Ascending aorta (tissue), 2 donors: ENCODE measurements at regions not wholly inside any gene's neighbourhood (a gene's known extent, or its start where the extent isn't known, plus 50 kb on each side); places are given as distances from the start of the nearest gene placed in this dataset.

Source experiments
- DNase-seq, 2 donors: peaks; one replicate each; pipeline ENCODE4 v3.0.0-alpha.2; 2019; ENCODE audit warnings: low spot score in 2 of 2
- H3K27ac ChIP-seq, 2 donors: fragments of 200-600 bp; sonication (generic); one replicate each; pipeline ENCODE4 v1.5.1; 2016 to 2017; ENCODE audit warnings: mild to moderate bottlenecking in 1 of 2
- H3K27me3 ChIP-seq: fragments of 200-600 bp; sonication (generic); one replicate; pipeline ENCODE4 v1.5.1; 2017
- H3K36me3 ChIP-seq, 2 donors: fragments of 200-600 bp; sonication (generic); one replicate each; pipeline ENCODE4 v1.5.1; 2016
- H3K4me1 ChIP-seq, 2 donors: fragments of 200-600 bp; sonication (generic); one replicate each; pipeline ENCODE4 v1.5.1; 2016 to 2017; ENCODE audit warnings: mild to moderate bottlenecking in 1 of 2
- H3K4me3 ChIP-seq, 2 donors: fragments of 200-600 bp; sonication (generic); one replicate each; pipeline ENCODE4 v1.5.1; 2016 to 2017; ENCODE audit warnings: mild to moderate bottlenecking in 1 of 2
- H3K9me3 ChIP-seq, 2 donors: fragments of 200-600 bp; sonication (generic); one replicate each; pipeline ENCODE4 v1.5.1; 2016
- intact Hi-C: fragments of 100-400 bp; cut with DNase I; formaldehyde crosslinking; loops from one replicate; pipeline ENCODE4 v1.15.1; 2023
- TF ChIP-seq, protein P1 (sequence below), 3 experiments: fragments of 200-600 bp in 2 of 3; fragments of 450-650 bp in 1 of 3; sonication (generic) in 2 of 3; IDR thresholded peaks; one replicate each; pipeline ENCODE4 v1.5.1; 2016 to 2019; ENCODE audit warnings: antibody characterized with exemption in 3 of 3, mild to moderate bottlenecking in 1 of 3, moderate library complexity in 1 of 3

DNA sequence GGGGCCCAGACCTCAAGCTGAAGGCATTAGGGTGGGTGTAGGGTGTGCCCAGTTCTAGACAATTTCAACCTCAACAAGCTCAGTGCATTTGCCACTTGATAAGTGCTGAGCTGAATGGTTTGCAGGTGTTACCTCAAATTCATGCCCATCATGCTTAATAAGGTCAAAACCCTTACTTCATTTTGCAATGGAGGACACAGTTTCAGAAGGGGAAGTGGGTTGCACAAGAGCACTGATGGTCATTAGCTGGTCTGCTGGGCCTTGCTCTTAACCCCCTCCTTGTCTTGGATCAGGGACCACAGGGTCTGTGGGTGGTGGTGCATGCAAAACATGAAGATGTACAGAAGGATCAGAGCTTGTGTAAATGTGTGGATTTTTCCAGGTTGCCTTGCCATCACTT lies 71.0 kb upstream of the SIRPA start:
- no peaks in the 10 kb centered on the region for H3K4me1 ChIP-seq
- H3K27me3 ChIP-seq: no peaks in the 10 kb centered on the region
- TF ChIP-seq, protein P1, sequence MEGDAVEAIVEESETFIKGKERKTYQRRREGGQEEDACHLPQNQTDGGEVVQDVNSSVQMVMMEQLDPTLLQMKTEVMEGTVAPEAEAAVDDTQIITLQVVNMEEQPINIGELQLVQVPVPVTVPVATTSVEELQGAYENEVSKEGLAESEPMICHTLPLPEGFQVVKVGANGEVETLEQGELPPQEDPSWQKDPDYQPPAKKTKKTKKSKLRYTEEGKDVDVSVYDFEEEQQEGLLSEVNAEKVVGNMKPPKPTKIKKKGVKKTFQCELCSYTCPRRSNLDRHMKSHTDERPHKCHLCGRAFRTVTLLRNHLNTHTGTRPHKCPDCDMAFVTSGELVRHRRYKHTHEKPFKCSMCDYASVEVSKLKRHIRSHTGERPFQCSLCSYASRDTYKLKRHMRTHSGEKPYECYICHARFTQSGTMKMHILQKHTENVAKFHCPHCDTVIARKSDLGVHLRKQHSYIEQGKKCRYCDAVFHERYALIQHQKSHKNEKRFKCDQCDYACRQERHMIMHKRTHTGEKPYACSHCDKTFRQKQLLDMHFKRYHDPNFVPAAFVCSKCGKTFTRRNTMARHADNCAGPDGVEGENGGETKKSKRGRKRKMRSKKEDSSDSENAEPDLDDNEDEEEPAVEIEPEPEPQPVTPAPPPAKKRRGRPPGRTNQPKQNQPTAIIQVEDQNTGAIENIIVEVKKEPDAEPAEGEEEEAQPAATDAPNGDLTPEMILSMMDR (IDR thresholded peaks at IDR 0.05): no peak
- H3K27ac ChIP-seq: no peak overlapping the region
- DNase-seq: no peak
- H3K9me3 ChIP-seq: peaks cover 5 to 20% of the 10 kb centered on the region in 2 donors
- H3K4me3 ChIP-seq: no peak overlapping the region
- intact Hi-C loops: no loop called here
- no peaks in the 10 kb centered on the region for H3K36me3 ChIP-seq

DNA sequence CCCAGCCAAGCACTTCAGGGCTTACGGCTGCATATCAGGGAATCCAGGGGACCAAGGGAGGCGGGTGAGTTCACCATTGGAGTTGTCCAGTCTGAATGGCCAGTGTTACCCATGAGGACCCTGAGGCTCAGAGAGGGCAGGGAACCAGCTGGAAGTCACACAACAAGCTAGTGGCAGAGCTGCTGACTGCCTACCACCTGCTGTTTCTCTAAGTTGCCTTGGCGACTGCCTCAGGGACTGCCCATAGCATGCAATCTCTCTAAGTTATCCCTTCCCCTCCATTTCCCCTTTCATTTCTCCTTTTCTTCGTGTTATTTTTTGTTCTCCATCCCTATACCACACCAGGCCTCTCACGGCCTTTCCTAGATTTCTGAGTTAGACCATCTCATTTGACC lies 71.8 kb upstream of the SIRPA start:
- Histone ChIP-seq H3K36me3 (no peaks in the 10 kb centered on the region), H3K27ac (no peak overlapping the region), H3K9me3 (peaks cover 5 to 20% of the 10 kb centered on the region in 2 donors), H3K27me3 (no peaks in the 10 kb centered on the region), H3K4me1 (peaks cover 0 to 3% of the 10 kb centered on the region in 2 donors), H3K4me3 (no peak overlapping the region)
- TF ChIP-seq, protein P1 (IDR thresholded peaks at IDR 0.05): no peak
- intact Hi-C loops: no loop called here
- DNase-seq: no peak

GRCh38 chr20:1822564-1823449 lies 72.4 kb upstream of the SIRPA start:
- Histone ChIP-seq H3K4me3 (no peak overlapping the region), H3K27me3 (no peaks in the 10 kb centered on the region), H3K4me1 (peaks cover 2 to 9% of the 10 kb centered on the region in 2 donors), H3K27ac (no peak overlapping the region), H3K36me3 (no peaks in the 10 kb centered on the region), H3K9me3 (peaks cover 5 to 20% of the 10 kb centered on the region in 2 donors)
- no peak for DNase-seq
- intact Hi-C loops: no loop called here
- TF ChIP-seq, protein P1 (IDR thresholded peaks at IDR 0.05): no peak

GRCh38 chr20:1820138-1821079 lies 74.8 kb upstream of the SIRPA start:
- H3K4me3 ChIP-seq: no peak overlapping the region
- H3K4me1 ChIP-seq: peaks cover 12 to 33% of the 10 kb centered on the region in 2 donors
- TF ChIP-seq, protein P1 (IDR thresholded peaks at IDR 0.05): no peak
- no peaks in the 10 kb centered on the region for H3K36me3 ChIP-seq
- no peaks in the 10 kb centered on the region for H3K27me3 ChIP-seq
- peak overlapping the region; percentile 80 to 92 for H3K27ac ChIP-seq
- intact Hi-C loops: loop anchor here (1.0 kb wide), 1 partner anchor 17 kb away; no protein-coding TSS in a partner anchor
- peaks cover 5 to 20% of the 10 kb centered on the region in 2 donors for H3K9me3 ChIP-seq
- DNase-seq: peak in 1 of 2 donors; percentile 73

DNA sequence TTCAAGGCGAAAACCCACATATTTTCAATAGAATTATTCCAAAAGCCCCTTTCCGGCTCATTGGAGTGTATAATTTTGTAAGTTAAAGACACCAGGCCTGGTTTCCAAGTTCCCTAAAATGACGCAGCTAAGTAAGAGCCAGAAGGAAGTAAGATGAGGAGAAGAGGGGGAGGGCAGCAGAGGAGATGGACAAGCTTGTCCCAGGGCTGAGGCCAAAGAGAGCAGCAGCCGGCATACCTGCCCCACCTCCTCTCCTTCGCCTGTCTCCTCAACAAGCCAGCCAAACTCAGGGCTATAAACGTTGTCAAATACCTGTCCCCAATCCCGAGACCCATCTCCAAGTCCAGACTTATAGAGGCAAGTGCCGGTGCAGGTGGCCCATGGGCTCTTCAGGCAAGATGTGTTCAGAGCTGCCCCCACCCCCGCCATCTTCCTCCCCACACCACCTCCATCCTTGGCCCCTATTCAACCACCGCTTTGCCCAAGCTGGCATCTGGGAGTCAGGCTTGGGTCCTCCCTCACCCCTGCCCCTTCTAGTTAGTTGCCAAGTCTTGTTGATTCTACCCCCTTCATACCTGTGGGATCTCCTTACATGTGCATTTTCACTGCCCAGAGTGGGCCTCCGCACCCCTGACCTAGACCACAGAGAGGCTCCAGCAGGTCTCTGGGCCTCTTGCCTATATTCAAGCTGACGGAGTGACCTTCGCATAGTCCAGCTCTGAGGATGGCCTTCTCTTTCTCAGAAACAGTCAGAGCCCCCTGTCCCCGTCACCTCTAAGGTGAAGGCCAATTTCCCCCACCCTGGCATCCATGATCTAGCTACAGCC lies 75.7 kb upstream of the SIRPA start:
- H3K4me1 ChIP-seq: peaks cover 14 to 40% of the 10 kb centered on the region in 2 donors

More for the DNA sequence above, 75.7 kb upstream of the SIRPA start:
- no peaks in the 10 kb centered on the region for H3K36me3 ChIP-seq
- peak in 1 of 2 donors; percentile 60 for DNase-seq
- no peaks in the 10 kb centered on the region for H3K27me3 ChIP-seq
- H3K27ac ChIP-seq: peak overlapping the region; percentile 80 to 92
- H3K4me3 ChIP-seq: no peak overlapping the region
- H3K9me3 ChIP-seq: peaks cover 5 to 20% of the 10 kb centered on the region in 2 donors
- TF ChIP-seq, protein P1 (IDR thresholded peaks at IDR 0.05): no peak
- intact Hi-C loops: loop anchor here (1.0 to 10.0 kb wide), 6 partner anchors 16 to 1165 kb away; partner anchors contain the start of genes FAM110A, SDCBP2 and SRXN1
